Large intestine (tissue), 3 donors: ENCODE measurements at regions not wholly inside any gene's neighbourhood (a gene's known extent, or its start where the extent isn't known, plus 50 kb on each side); places are given as distances from the start of the nearest gene placed in this dataset.

Experiments used
- DNase-seq, 2 donors: peaks; one replicate each; pipeline versions ENCODE4 v3.0.0 to v3.0.0-alpha.2; 2013
- H3K27ac ChIP-seq: one replicate; pipeline ENCODE4 v1.5.1; 2013; ENCODE audit warnings: low read length
- H3K27me3 ChIP-seq: 2 replicates; pipeline ENCODE4 v1.6.1; 2013; ENCODE audit warnings: low read length; ENCODE audit not compliant: control insufficient read depth, insufficient read depth
- H3K36me3 ChIP-seq: 2 replicates; pipeline ENCODE4 v1.6.1; 2013; ENCODE audit warnings: low read length; ENCODE audit not compliant: control insufficient read depth, insufficient read depth
- H3K4me1 ChIP-seq: one replicate; pipeline ENCODE4 v1.6.1; 2013; ENCODE audit warnings: low read length; ENCODE audit not compliant: control insufficient read depth, insufficient read depth
- H3K4me3 ChIP-seq: one replicate; pipeline ENCODE4 v1.5.1; 2013; ENCODE audit warnings: low read length
- H3K9me3 ChIP-seq: one replicate; pipeline ENCODE4 v1.6.1; 2013; ENCODE audit warnings: mild to moderate bottlenecking, low read depth, low read length, moderate library complexity; ENCODE audit not compliant: control insufficient read depth
- WGBS: methylation state at CpG from one replicate; pipeline ENCODE4 v1.1.5; 2013; ENCODE audit warnings: low lambda C conversion rate; ENCODE audit not compliant: insufficient coverage; 5-methylcytosine and 5-hydroxymethylcytosine counted together

- Histone ChIP-seq H3K4me3 (peak overlapping the region; percentile 38), H3K4me1 (peaks cover 22% of the 10 kb centered on the region), H3K27me3 (no peaks in the 10 kb centered on the region), H3K9me3 (no peaks in the 10 kb centered on the region), H3K36me3 (no peaks in the 10 kb centered on the region), H3K27ac (peak overlapping the region; percentile 1)
- no CpG with 5 or more reads among the region's 16 CpGs for WGBS
- peak; percentile 96 to 99 for DNase-seq
These were observed 83.4 kb downstream of the FAM43A start for GRCh38 chr3:194769020-194769643.

GRCh38 chr3:194772241-194773000, 86.7 kb downstream of the FAM43A start:
- Histone ChIP-seq H3K9me3 (no peaks in the 10 kb centered on the region), H3K27ac (no peak overlapping the region), H3K27me3 (no peaks in the 10 kb centered on the region), H3K4me3 (no peak overlapping the region), H3K4me1 (peaks cover 22% of the 10 kb centered on the region), H3K36me3 (no peaks in the 10 kb centered on the region)
- WGBS: no CpG with 5 or more reads among the region's 13 CpGs
- DNase-seq: no peak

GRCh38 chr3:194773216-194773615, 87.5 kb downstream of the FAM43A start:
- WGBS: no CpG with 5 or more reads among the region's 5 CpGs
- Histone ChIP-seq H3K4me3 (no peak overlapping the region), H3K9me3 (no peaks in the 10 kb centered on the region), H3K27ac (no peak overlapping the region), H3K4me1 (peaks cover 22% of the 10 kb centered on the region), H3K27me3 (no peaks in the 10 kb centered on the region), H3K36me3 (no peaks in the 10 kb centered on the region)
- peak in 1 of 2 donors; percentile 43 for DNase-seq

- Histone ChIP-seq H3K36me3 (no peaks in the 10 kb centered on the region), H3K27me3 (no peaks in the 10 kb centered on the region), H3K9me3 (no peaks in the 10 kb centered on the region), H3K27ac (no peak overlapping the region), H3K4me1 (peaks cover 16% of the 10 kb centered on the region), H3K4me3 (no peak overlapping the region)
- peak; percentile 37 to 61 for DNase-seq
- WGBS: no CpG with 5 or more reads among the region's 5 CpGs
These were observed 88.2 kb downstream of the FAM43A start for GRCh38 chr3:194773771-194774455.

GRCh38 chr3:194775266-194775665, 89.6 kb downstream of the FAM43A start:
- Histone ChIP-seq H3K36me3 (no peaks in the 10 kb centered on the region), H3K4me3 (no peak overlapping the region), H3K9me3 (no peaks in the 10 kb centered on the region), H3K4me1 (peaks cover 13% of the 10 kb centered on the region), H3K27me3 (no peaks in the 10 kb centered on the region), H3K27ac (no peak overlapping the region)
- DNase-seq: no peak
- no CpG with 5 or more reads among the region's 3 CpGs for WGBS

GRCh38 chr3:194775731-194776130, 90.0 kb downstream of the FAM43A start:
- Histone ChIP-seq H3K4me1 (peaks cover 13% of the 10 kb centered on the region), H3K9me3 (no peaks in the 10 kb centered on the region), H3K27me3 (no peaks in the 10 kb centered on the region), H3K36me3 (no peaks in the 10 kb centered on the region), H3K4me3 (no peak overlapping the region), H3K27ac (no peak overlapping the region)
- WGBS: no CpG with 5 or more reads among the region's 3 CpGs
- no peak for DNase-seq

- no peaks in the 10 kb centered on the region for H3K27me3 ChIP-seq
- no peak overlapping the region for H3K27ac ChIP-seq
- no peaks in the 10 kb centered on the region for H3K36me3 ChIP-seq
- H3K4me1 ChIP-seq: peaks cover 13% of the 10 kb centered on the region
- no peak overlapping the region for H3K4me3 ChIP-seq
- WGBS: no CpG with 5 or more reads among the region's 5 CpGs
- no peak for DNase-seq
- H3K9me3 ChIP-seq: no peaks in the 10 kb centered on the region
These were observed 92.0 kb downstream of the FAM43A start for GRCh38 chr3:194777729-194778128.

- Histone ChIP-seq H3K27ac (no peak overlapping the region), H3K27me3 (no peaks in the 10 kb centered on the region), H3K9me3 (no peaks in the 10 kb centered on the region), H3K36me3 (no peaks in the 10 kb centered on the region), H3K4me3 (no peak overlapping the region), H3K4me1 (peaks cover 5% of the 10 kb centered on the region)
- no CpG with 5 or more reads among the region's 4 CpGs for WGBS
- no peak for DNase-seq
These were observed 94.1 kb downstream of the FAM43A start for GRCh38 chr3:194779729-194780224.

- no peak overlapping the region for H3K4me3 ChIP-seq
- peaks cover 7% of the 10 kb centered on the region for H3K4me1 ChIP-seq
- H3K27ac ChIP-seq: no peak overlapping the region
- no peak for DNase-seq
- no CpG with 5 or more reads among the region's 5 CpGs for WGBS
- H3K9me3 ChIP-seq: no peaks in the 10 kb centered on the region
- H3K36me3 ChIP-seq: no peaks in the 10 kb centered on the region
- H3K27me3 ChIP-seq: no peaks in the 10 kb centered on the region
These were observed 95.0 kb downstream of the FAM43A start for GRCh38 chr3:194780706-194781105.

GRCh38 chr3:194781617-194782016, 95.9 kb downstream of the FAM43A start:
- DNase-seq: no peak
- H3K4me1 ChIP-seq: peaks cover 7% of the 10 kb centered on the region
- no peak overlapping the region for H3K27ac ChIP-seq
- H3K9me3 ChIP-seq: no peaks in the 10 kb centered on the region
- no peaks in the 10 kb centered on the region for H3K27me3 ChIP-seq
- H3K36me3 ChIP-seq: no peaks in the 10 kb centered on the region
- H3K4me3 ChIP-seq: no peak overlapping the region
- WGBS: no CpG with 5 or more reads among the region's 2 CpGs
